ENCODE measurements at regions not wholly inside any gene's neighbourhood (a gene's known extent, or its start where the extent isn't known, plus 50 kb on each side); places are given as distances from the start of the nearest gene placed in this dataset.

DNA sequence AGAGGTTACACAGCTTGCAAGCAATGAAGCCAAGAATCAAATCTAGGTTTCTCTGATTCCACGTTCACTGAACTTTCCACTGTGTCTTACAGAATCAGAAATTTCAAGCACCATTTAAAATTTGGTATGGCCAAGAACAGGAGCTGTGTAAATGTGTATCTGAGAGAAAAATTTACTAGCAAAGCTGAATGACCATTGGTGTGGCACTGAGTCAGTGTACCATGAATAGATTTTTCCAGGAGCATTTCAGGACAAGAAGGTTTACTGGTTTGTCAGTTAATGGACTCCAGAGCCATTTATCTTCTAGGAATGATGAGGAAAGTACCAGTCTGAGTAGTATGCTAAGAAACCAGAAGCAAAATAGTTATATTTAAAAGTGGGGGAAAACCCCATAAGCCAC is 269.4 kb upstream of the FAT3 start:
- Histone ChIP-seq H3K27ac (ENCODE audit: insufficient read depth, low read depth, low read length) (no peak overlapping the region), H3K4me3 (replicated peaks in 1 of 3; ENCODE audit: insufficient read depth in 1 of 3, low read depth in 1 of 3, low read length in 3 of 3) (no peak overlapping the region), H3K9ac (replicated peaks; ENCODE audit: extremely low read depth, insufficient read depth, low read length) (no peak overlapping the region), H3K4me1 (ENCODE audit: control insufficient read depth, extremely low read depth, insufficient read depth, low read length) (no peaks in the 10 kb centered on the region), H3K4me2 (ENCODE audit: insufficient read depth, low read length) (no peak overlapping the region), H3K27me3 (ENCODE audit: control insufficient read depth in 2 of 2, insufficient read depth in 2 of 2, low read length in 2 of 2) (no peaks in the 10 kb centered on the region), H2AFZ (ENCODE audit: low read depth, low read length) (no peak overlapping the region), H3K9me1 (replicated peaks; ENCODE audit: control insufficient read depth, extremely low read depth, insufficient read depth, low read length) (no peaks in the 10 kb centered on the region), H3K36me3 (ENCODE audit: control insufficient read depth in 2 of 2, extremely low read depth in 1 of 2, insufficient read depth in 2 of 2, low read length in 2 of 2) (no peaks in the 10 kb centered on the region), H3K79me2 (ENCODE audit: control insufficient read depth, insufficient read depth, low read length) (no peaks in the 10 kb centered on the region), H4K20me1 (replicated peaks; ENCODE audit: control insufficient read depth, extremely low read depth, insufficient read depth, low read length) (no peaks in the 10 kb centered on the region), H3K9me3 (replicated peaks; ENCODE audit: control insufficient read depth, insufficient read depth, low read length) (no peaks in the 10 kb centered on the region)
- dilution Hi-C loops (cut with MboI; ENCODE audit: extremely low pct_ligation_motif_present, low sequenced_read_pairs) = no loop called here
- TF ChIP-seq FOS (IDR thresholded peaks at IDR 0.05; ENCODE audit: borderline replicate concordance, insufficient read depth, low read length) = no peak
- POLR2A ChIA-PET = no interaction called here
- FAIRE-seq = no peak
- intact Hi-C loops (cut with micrococcal nuclease) = no loop called here
- no TSS peak for BruUV-seq (replicated peaks)
- CTCF ChIA-PET = interaction anchor here (1.9 kb wide), 1 partner anchor 14 kb away, joined by 5 read pairs; no protein-coding TSS in a partner anchor
- DNase-seq (ENCODE audit: low read depth, low spot score) = no peak

DNA sequence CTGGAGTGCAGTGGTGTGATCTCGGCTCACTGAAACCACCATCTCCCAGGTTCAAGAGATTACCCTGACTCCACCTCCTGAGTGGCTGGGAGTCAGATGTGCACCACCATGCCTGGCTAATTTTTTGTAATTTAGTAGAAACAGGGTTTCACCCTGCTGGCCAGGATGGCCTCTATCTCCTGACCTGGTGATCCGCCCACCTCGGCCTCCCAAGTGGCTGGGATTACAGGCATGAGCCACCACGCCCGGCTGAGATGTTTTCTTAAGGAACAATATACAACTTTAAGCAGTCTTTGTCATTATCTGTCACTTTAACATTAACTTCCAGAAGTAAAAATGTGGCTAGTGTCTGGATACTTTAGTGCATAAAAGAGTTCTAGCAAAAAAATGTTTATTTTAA is 272.6 kb upstream of the FAT3 start:
- H4K20me1 ChIP-seq (replicated peaks; ENCODE audit: control insufficient read depth, extremely low read depth, insufficient read depth, low read length) = no peaks in the 10 kb centered on the region
- H3K27ac ChIP-seq (ENCODE audit: insufficient read depth, low read depth, low read length) = no peak overlapping the region
- ChIA-PET CTCF (no interaction called here), POLR2A (no interaction called here)
- no peaks in the 10 kb centered on the region for H3K4me1 ChIP-seq (ENCODE audit: control insufficient read depth, extremely low read depth, insufficient read depth, low read length)
- H2AFZ ChIP-seq (ENCODE audit: low read depth, low read length) = no peak overlapping the region
- intact Hi-C loops (cut with micrococcal nuclease) (no loop called here), dilution Hi-C loops (cut with MboI; ENCODE audit: extremely low pct_ligation_motif_present, low sequenced_read_pairs) (no loop called here)
- no peaks in the 10 kb centered on the region for H3K9me1 ChIP-seq (replicated peaks; ENCODE audit: control insufficient read depth, extremely low read depth, insufficient read depth, low read length)
- FAIRE-seq (no peak), DNase-seq (ENCODE audit: low read depth, low spot score) (no peak)
- H3K9ac ChIP-seq (replicated peaks; ENCODE audit: extremely low read depth, insufficient read depth, low read length) = no peak overlapping the region
- no peak for TF ChIP-seq POLR2AphosphoS5 (IDR thresholded peaks at IDR 0.05; ENCODE audit: insufficient read depth, low read depth, low read length)
- no peak for TF ChIP-seq POLR2A (IDR thresholded peaks at IDR 0.05; ENCODE audit: low read depth, low read length)
- no peak for TF ChIP-seq JUN (IDR thresholded peaks at IDR 0.05; ENCODE audit: borderline replicate concordance, insufficient read depth, insufficient read length, low read depth)
- no peak for TF ChIP-seq FOS (IDR thresholded peaks at IDR 0.05; ENCODE audit: borderline replicate concordance, insufficient read depth, low read length)
- no peak for TF ChIP-seq EZH2 (IDR thresholded peaks at IDR 0.05; ENCODE audit: borderline replicate concordance, low read depth, low read length, severe bottlenecking)
- TF ChIP-seq, protein P1, sequence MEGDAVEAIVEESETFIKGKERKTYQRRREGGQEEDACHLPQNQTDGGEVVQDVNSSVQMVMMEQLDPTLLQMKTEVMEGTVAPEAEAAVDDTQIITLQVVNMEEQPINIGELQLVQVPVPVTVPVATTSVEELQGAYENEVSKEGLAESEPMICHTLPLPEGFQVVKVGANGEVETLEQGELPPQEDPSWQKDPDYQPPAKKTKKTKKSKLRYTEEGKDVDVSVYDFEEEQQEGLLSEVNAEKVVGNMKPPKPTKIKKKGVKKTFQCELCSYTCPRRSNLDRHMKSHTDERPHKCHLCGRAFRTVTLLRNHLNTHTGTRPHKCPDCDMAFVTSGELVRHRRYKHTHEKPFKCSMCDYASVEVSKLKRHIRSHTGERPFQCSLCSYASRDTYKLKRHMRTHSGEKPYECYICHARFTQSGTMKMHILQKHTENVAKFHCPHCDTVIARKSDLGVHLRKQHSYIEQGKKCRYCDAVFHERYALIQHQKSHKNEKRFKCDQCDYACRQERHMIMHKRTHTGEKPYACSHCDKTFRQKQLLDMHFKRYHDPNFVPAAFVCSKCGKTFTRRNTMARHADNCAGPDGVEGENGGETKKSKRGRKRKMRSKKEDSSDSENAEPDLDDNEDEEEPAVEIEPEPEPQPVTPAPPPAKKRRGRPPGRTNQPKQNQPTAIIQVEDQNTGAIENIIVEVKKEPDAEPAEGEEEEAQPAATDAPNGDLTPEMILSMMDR (IDR thresholded peaks at IDR 0.05; ENCODE audit: extremely low read depth in 1 of 2, insufficient read depth in 1 of 2, low read depth in 1 of 2, low read length in 2 of 2) = no peak
- no peak overlapping the region for H3K4me3 ChIP-seq (replicated peaks in 1 of 3; ENCODE audit: insufficient read depth in 1 of 3, low read depth in 1 of 3, low read length in 3 of 3)
- H3K79me2 ChIP-seq (ENCODE audit: control insufficient read depth, insufficient read depth, low read length) = no peaks in the 10 kb centered on the region
- H3K4me2 ChIP-seq (ENCODE audit: insufficient read depth, low read length) = no peak overlapping the region
- no peaks in the 10 kb centered on the region for H3K36me3 ChIP-seq (ENCODE audit: control insufficient read depth in 2 of 2, extremely low read depth in 1 of 2, insufficient read depth in 2 of 2, low read length in 2 of 2)
- no peaks in the 10 kb centered on the region for H3K9me3 ChIP-seq (replicated peaks; ENCODE audit: control insufficient read depth, insufficient read depth, low read length)
- no peaks in the 10 kb centered on the region for H3K27me3 ChIP-seq (ENCODE audit: control insufficient read depth in 2 of 2, insufficient read depth in 2 of 2, low read length in 2 of 2)
- no TSS peak for BruUV-seq (replicated peaks)

All from endothelial cell of umbilical vein (primary cell).